SK-N-SH treated with all-trans-retinoic acid at 6 μM for 48 hours (cell line): ENCODE measurements at regions not wholly inside any gene's neighbourhood (a gene's known extent, or its start where the extent isn't known, plus 50 kb on each side); places are given as distances from the start of the nearest gene placed in this dataset.
"Not testable (repeated sequence)": the region's sequence is repeated elsewhere in the genome, so short reads cannot be mapped to it uniquely, and the experiment has no call there.

Experiments used
- ARNTL ChIP-seq: fragments of 450-650 bp; formaldehyde crosslinking; IDR thresholded peaks from 2 replicates; pipeline ENCODE4 v1.5.0; 2020; ENCODE audit warnings: low read depth, mild to moderate bottlenecking, moderate library complexity, borderline replicate concordance
- ESRRG ChIP-seq: fragments of 250-450 bp; sonication (Bioruptor Pico); IDR thresholded peaks from 2 replicates; pipeline ENCODE4 v1.6.1; 2021; ENCODE audit warnings: mild to moderate bottlenecking
- GLIS3 ChIP-seq: fragments of 250-450 bp; sonication (Bioruptor Pico); IDR thresholded peaks from 2 replicates; pipeline ENCODE4 v1.5.0; 2020; ENCODE audit warnings: mild to moderate bottlenecking, moderate library complexity
- OSR1 ChIP-seq: fragments of 250-450 bp; sonication (Bioruptor Pico); IDR thresholded peaks from 2 replicates; pipeline ENCODE4 v1.8.0; 2022; ENCODE audit warnings: moderate library complexity, mild to moderate bottlenecking, inconsistent platforms
- RARB ChIP-seq: fragments of 250-450 bp; sonication (Bioruptor Pico); IDR thresholded peaks from 2 replicates; pipeline ENCODE4 v1.8.0; 2021; ENCODE audit warnings: mild to moderate bottlenecking, moderate library complexity
- TOX ChIP-seq: fragments of 250-450 bp; sonication (Bioruptor Pico); IDR thresholded peaks from 2 replicates; pipeline ENCODE4 v1.8.0; 2021; ENCODE audit warnings: mild to moderate bottlenecking, moderate library complexity, borderline replicate concordance
- ZFP3 ChIP-seq: fragments of 250-450 bp; sonication (Bioruptor Pico); IDR thresholded peaks from 2 replicates; pipeline ENCODE4 v1.5.0; 2020; ENCODE audit warnings: mild to moderate bottlenecking, moderate library complexity
- ZFP30 ChIP-seq: fragments of 450-650 bp; formaldehyde crosslinking; IDR thresholded peaks from 2 replicates; pipeline ENCODE4 v1.5.0; 2022; ENCODE audit warnings: mild to moderate bottlenecking, moderate library complexity
- ZNF565 ChIP-seq: fragments of 450-650 bp; formaldehyde crosslinking; conservative IDR thresholded peaks from 2 replicates; pipeline ENCODE4 v1.5.0; 2020; ENCODE audit warnings: low read depth, mild to moderate bottlenecking, moderate library complexity
- TF ChIP-seq, protein P1 (sequence below): fragments of 250-450 bp; sonication (Bioruptor Pico); IDR thresholded peaks from 2 replicates; pipeline ENCODE4 v1.8.0; 2021; ENCODE audit warnings: low read depth, mild to moderate bottlenecking, moderate library complexity, borderline replicate concordance
- TF ChIP-seq, protein P2 (sequence below): fragments of 250-450 bp; sonication (Bioruptor Pico); IDR thresholded peaks from 2 replicates; pipeline ENCODE4 v1.5.0; 2020; ENCODE audit warnings: mild to moderate bottlenecking, moderate library complexity
- TF ChIP-seq, protein P3 (sequence below): fragments of 250-450 bp; sonication (Bioruptor Pico); IDR thresholded peaks from 2 replicates; pipeline ENCODE4 v1.8.0; 2020; ENCODE audit warnings: mild to moderate bottlenecking, moderate library complexity, borderline replicate concordance
- TF ChIP-seq, protein P4 (sequence below): fragments of 250-450 bp; sonication (Bioruptor Pico); IDR thresholded peaks from 2 replicates; pipeline ENCODE4 v1.5.1; 2020; ENCODE audit warnings: low read depth, mild to moderate bottlenecking, moderate library complexity

DNA sequence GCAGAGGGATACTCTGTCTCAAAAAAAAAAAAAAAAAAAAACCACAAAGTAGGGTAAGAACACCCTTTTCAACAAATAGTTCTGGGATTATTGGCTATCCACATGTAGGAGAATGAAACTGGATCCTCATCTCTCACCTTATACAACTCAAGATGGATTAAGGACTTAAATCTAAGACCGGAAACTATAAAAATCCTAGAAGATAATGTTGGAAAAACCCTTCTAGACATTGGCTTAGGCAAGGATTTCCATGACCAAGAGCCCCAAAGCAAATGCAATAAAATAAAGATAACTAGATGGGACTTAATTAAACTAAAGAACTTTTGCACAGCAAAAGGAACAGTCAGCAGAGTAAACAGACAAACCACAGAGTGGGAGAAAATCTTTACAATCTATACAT is 119.7 kb upstream of the PAM start:
- TF ChIP-seq RARB (CRISPR knock-in tag); ZFP30 (CRISPR knock-in tag); ZNF565 (CRISPR knock-in tag); ZFP3; ARNTL (CRISPR knock-in tag); OSR1 (CRISPR knock-in tag); ESRRG (CRISPR knock-in tag); GLIS3; TOX (CRISPR knock-in tag): not testable (repeated sequence)
- TF ChIP-seq, protein P1, sequence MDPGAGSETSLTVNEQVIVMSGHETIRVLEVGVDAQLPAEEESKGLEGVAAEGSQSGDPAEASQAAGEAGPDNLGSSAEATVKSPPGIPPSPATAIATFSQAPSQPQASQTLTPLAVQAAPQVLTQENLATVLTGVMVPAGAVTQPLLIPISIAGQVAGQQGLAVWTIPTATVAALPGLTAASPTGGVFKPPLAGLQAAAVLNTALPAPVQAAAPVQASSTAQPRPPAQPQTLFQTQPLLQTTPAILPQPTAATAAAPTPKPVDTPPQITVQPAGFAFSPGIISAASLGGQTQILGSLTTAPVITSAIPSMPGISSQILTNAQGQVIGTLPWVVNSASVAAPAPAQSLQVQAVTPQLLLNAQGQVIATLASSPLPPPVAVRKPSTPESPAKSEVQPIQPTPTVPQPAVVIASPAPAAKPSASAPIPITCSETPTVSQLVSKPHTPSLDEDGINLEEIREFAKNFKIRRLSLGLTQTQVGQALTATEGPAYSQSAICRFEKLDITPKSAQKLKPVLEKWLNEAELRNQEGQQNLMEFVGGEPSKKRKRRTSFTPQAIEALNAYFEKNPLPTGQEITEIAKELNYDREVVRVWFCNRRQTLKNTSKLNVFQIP = not testable (repeated sequence)
- TF ChIP-seq, protein P2, sequence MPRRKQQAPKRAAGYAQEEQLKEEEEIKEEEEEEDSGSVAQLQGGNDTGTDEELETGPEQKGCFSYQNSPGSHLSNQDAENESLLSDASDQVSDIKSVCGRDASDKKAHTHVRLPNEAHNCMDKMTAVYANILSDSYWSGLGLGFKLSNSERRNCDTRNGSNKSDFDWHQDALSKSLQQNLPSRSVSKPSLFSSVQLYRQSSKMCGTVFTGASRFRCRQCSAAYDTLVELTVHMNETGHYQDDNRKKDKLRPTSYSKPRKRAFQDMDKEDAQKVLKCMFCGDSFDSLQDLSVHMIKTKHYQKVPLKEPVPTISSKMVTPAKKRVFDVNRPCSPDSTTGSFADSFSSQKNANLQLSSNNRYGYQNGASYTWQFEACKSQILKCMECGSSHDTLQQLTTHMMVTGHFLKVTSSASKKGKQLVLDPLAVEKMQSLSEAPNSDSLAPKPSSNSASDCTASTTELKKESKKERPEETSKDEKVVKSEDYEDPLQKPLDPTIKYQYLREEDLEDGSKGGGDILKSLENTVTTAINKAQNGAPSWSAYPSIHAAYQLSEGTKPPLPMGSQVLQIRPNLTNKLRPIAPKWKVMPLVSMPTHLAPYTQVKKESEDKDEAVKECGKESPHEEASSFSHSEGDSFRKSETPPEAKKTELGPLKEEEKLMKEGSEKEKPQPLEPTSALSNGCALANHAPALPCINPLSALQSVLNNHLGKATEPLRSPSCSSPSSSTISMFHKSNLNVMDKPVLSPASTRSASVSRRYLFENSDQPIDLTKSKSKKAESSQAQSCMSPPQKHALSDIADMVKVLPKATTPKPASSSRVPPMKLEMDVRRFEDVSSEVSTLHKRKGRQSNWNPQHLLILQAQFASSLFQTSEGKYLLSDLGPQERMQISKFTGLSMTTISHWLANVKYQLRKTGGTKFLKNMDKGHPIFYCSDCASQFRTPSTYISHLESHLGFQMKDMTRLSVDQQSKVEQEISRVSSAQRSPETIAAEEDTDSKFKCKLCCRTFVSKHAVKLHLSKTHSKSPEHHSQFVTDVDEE (CRISPR knock-in tag) = not testable (repeated sequence)
- TF ChIP-seq, protein P3, sequence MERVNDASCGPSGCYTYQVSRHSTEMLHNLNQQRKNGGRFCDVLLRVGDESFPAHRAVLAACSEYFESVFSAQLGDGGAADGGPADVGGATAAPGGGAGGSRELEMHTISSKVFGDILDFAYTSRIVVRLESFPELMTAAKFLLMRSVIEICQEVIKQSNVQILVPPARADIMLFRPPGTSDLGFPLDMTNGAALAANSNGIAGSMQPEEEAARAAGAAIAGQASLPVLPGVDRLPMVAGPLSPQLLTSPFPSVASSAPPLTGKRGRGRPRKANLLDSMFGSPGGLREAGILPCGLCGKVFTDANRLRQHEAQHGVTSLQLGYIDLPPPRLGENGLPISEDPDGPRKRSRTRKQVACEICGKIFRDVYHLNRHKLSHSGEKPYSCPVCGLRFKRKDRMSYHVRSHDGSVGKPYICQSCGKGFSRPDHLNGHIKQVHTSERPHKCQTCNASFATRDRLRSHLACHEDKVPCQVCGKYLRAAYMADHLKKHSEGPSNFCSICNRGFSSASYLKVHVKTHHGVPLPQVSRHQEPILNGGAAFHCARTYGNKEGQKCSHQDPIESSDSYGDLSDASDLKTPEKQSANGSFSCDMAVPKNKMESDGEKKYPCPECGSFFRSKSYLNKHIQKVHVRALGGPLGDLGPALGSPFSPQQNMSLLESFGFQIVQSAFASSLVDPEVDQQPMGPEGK (CRISPR knock-in tag) = not testable (repeated sequence)
- TF ChIP-seq, protein P4, sequence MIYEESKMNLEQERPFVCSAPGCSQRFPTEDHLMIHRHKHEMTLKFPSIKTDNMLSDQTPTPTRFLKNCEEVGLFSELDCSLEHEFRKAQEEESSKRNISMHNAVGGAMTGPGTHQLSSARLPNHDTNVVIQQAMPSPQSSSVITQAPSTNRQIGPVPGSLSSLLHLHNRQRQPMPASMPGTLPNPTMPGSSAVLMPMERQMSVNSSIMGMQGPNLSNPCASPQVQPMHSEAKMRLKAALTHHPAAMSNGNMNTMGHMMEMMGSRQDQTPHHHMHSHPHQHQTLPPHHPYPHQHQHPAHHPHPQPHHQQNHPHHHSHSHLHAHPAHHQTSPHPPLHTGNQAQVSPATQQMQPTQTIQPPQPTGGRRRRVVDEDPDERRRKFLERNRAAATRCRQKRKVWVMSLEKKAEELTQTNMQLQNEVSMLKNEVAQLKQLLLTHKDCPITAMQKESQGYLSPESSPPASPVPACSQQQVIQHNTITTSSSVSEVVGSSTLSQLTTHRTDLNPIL = not testable (repeated sequence)
